DOHH2 (cell line): ENCODE measurements at regions not wholly inside any gene's neighbourhood (a gene's known extent, or its start where the extent isn't known, plus 50 kb on each side); places are given as distances from the start of the nearest gene placed in this dataset.

Experiments used
- EZH2phosphoT487 ChIP-seq: fragments of 200-600 bp; sonication (generic); IDR thresholded peaks from 2 replicates; pipeline ENCODE4 v1.6.1; 2017; ENCODE audit warnings: borderline replicate concordance, mild to moderate bottlenecking, antibody characterized with exemption, low read length, moderate library complexity, mixed read lengths
- TF ChIP-seq, protein P1 (sequence below): fragments of 200-600 bp; sonication (generic); IDR thresholded peaks from one replicate; pipeline ENCODE4 v1.5.1; 2014; ENCODE audit warnings: antibody characterized with exemption, mild to moderate bottlenecking, low read depth, low read length; ENCODE audit not compliant: poor library complexity, severe bottlenecking

DNA sequence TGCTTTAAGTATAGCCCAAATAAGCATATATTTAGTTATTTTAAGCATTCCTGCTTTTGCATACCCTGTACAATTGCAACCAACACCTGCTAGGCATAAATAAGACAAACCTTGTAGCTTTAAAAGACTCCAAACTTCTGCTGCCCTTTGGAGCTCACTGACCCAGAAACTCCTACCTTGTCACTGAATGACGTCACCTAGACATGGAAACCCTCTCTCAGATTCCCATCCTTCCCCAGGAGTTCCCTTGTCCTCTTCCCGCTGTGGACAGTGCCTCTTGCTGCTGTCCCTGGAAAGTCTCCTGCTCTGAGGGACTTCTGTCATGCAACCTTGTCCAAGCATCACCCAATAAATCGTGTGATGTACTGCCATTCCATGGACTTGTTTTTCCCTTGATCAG lies 507.2 kb downstream of the GRXCR1 start:
- TF ChIP-seq, protein P1, sequence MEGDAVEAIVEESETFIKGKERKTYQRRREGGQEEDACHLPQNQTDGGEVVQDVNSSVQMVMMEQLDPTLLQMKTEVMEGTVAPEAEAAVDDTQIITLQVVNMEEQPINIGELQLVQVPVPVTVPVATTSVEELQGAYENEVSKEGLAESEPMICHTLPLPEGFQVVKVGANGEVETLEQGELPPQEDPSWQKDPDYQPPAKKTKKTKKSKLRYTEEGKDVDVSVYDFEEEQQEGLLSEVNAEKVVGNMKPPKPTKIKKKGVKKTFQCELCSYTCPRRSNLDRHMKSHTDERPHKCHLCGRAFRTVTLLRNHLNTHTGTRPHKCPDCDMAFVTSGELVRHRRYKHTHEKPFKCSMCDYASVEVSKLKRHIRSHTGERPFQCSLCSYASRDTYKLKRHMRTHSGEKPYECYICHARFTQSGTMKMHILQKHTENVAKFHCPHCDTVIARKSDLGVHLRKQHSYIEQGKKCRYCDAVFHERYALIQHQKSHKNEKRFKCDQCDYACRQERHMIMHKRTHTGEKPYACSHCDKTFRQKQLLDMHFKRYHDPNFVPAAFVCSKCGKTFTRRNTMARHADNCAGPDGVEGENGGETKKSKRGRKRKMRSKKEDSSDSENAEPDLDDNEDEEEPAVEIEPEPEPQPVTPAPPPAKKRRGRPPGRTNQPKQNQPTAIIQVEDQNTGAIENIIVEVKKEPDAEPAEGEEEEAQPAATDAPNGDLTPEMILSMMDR: no peak
- no peak for TF ChIP-seq EZH2phosphoT487
